ENCODE measurements at regions not wholly inside any gene's neighbourhood (a gene's known extent, or its start where the extent isn't known, plus 50 kb on each side); places are given as distances from the start of the nearest gene placed in this dataset.

GRCh38 chr5:61701877-61702602, 370.0 kb downstream of the ZSWIM6 start:
- TF ChIP-seq CTBP1 (IDR thresholded peaks at IDR 0.05; ENCODE audit: borderline replicate concordance), result no peak
- TF ChIP-seq BHLHE40 (IDR thresholded peaks at IDR 0.05; ENCODE audit: borderline replicate concordance), result no peak
- ChIA-PET CTCF (no interaction called here), POLR2A (no interaction called here)
- DNase-seq (ENCODE audit: extremely low spot score), result no peak

DNA sequence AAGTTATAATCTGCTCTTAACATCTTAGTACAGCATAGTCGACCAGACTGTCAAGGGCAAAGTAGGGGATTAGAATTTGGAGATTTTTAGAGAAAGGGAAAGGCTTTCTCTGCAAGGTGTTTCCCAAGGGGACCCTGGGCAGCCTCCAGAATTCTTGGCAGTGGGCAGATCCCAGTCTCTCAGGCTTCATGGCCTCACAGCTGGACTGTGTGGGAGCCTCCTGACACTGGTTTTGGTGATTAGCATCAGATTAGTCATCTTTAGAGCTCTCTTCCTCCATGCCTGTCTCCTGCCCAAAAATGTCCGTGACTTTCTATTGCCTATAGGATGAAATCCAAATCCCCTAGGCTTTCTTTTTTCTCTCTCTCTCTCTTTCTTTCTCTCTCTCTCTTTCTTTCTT, 370.7 kb downstream of the ZSWIM6 start:
- TF ChIP-seq BHLHE40 (IDR thresholded peaks at IDR 0.05; ENCODE audit: borderline replicate concordance) (no peak), HDGF (IDR thresholded peaks at IDR 0.05; ENCODE audit: borderline replicate concordance) (no peak), SUZ12 (IDR thresholded peaks at IDR 0.05) (no peak), TARDBP (IDR thresholded peaks at IDR 0.05) (no peak), NFRKB (IDR thresholded peaks at IDR 0.05) (no peak), ARNT (IDR thresholded peaks at IDR 0.05) (no peak), ZNF384 (IDR thresholded peaks at IDR 0.05) (no peak), CTBP1 (IDR thresholded peaks at IDR 0.05; ENCODE audit: borderline replicate concordance) (no peak), L3MBTL2 (conservative IDR thresholded peaks at IDR 0.05) (no peak), FOXA1 (IDR thresholded peaks at IDR 0.05) (no peak), ELF4 (IDR thresholded peaks at IDR 0.05) (no peak), LEF1 (IDR thresholded peaks at IDR 0.05; ENCODE audit: borderline replicate concordance) (no peak), FOXM1 (IDR thresholded peaks at IDR 0.05; ENCODE audit: borderline replicate concordance) (no peak), SP1 (IDR thresholded peaks at IDR 0.05) (no peak), FOXK2 (IDR thresholded peaks at IDR 0.05) (no peak)
- TF ChIP-seq, protein P1, sequence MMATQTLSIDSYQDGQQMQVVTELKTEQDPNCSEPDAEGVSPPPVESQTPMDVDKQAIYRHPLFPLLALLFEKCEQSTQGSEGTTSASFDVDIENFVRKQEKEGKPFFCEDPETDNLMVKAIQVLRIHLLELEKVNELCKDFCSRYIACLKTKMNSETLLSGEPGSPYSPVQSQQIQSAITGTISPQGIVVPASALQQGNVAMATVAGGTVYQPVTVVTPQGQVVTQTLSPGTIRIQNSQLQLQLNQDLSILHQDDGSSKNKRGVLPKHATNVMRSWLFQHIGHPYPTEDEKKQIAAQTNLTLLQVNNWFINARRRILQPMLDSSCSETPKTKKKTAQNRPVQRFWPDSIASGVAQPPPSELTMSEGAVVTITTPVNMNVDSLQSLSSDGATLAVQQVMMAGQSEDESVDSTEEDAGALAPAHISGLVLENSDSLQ (IDR thresholded peaks at IDR 0.05), result no peak
- no peak for DNase-seq (ENCODE audit: extremely low spot score)
- ChIA-PET CTCF (interaction anchor here (0.6 kb wide), 1 partner anchor 810 kb away, joined by 3 read pairs; no protein-coding TSS in a partner anchor), POLR2A (no interaction called here)

DNA sequence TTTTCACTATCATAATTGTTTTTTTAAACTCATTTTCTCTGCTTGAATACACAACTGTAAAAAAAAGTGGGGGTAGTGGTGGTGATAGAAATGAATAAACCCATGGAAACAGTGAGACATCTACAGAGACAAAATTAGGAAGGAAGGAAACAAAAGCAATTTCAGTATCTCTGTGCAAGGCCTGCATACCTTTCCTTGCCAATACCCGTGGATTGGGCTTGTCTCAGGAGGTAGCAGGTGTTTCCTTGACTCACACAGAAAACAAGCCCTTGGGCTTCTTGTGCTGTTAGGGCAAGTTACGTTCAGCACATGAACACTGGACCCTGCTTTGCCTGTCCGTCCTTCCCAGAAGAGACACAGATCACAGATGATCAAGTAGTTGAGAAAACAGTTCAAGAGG, 372.2 kb downstream of the ZSWIM6 start:
- POLR2A ChIA-PET, result no interaction called here
- TF ChIP-seq BHLHE40 (IDR thresholded peaks at IDR 0.05; ENCODE audit: borderline replicate concordance), result no peak
- TF ChIP-seq L3MBTL2 (conservative IDR thresholded peaks at IDR 0.05), result no peak
- no peak for TF ChIP-seq NFRKB (IDR thresholded peaks at IDR 0.05)
- TF ChIP-seq, protein P1 (IDR thresholded peaks at IDR 0.05), result no peak
- TF ChIP-seq ELF4 (IDR thresholded peaks at IDR 0.05), result no peak
- TF ChIP-seq LEF1 (IDR thresholded peaks at IDR 0.05; ENCODE audit: borderline replicate concordance), result no peak
- no peak for TF ChIP-seq SP1 (IDR thresholded peaks at IDR 0.05)
- TF ChIP-seq TARDBP (IDR thresholded peaks at IDR 0.05), result no peak
- no peak for TF ChIP-seq ARNT (IDR thresholded peaks at IDR 0.05)
- TF ChIP-seq FOXM1 (IDR thresholded peaks at IDR 0.05; ENCODE audit: borderline replicate concordance), result no peak
- TF ChIP-seq FOXA1 (IDR thresholded peaks at IDR 0.05), result no peak
- CTCF ChIA-PET, result no interaction called here
- no peak for DNase-seq (ENCODE audit: extremely low spot score)

DNA sequence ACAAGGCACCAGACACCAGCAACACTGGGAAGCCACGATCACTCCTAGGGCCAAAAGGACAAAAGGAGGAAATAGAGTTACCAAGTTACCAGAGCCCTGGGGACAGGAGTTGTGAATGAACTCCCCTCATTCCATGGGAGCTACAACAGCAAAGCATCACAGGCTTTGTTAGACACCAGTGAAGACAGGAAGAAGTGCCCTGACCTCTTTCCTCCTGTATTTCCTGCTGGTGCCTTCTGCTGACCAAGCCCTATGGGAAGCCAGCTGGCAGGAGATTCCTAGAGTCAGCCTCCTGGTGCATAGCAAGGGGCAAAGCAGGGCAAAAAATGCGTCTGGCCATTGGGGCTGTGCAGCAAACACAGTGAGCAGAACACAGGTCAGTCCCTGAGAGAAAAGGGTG, 374.7 kb downstream of the ZSWIM6 start:
- POLR2A ChIA-PET, result no interaction called here
- CTCF ChIA-PET, result no interaction called here
- DNase-seq (ENCODE audit: extremely low spot score), result no peak
- TF ChIP-seq SUZ12 (IDR thresholded peaks at IDR 0.05) (no peak), ARNT (IDR thresholded peaks at IDR 0.05) (no peak), ZNF384 (IDR thresholded peaks at IDR 0.05) (no peak), FOXK2 (IDR thresholded peaks at IDR 0.05) (no peak), FOXM1 (IDR thresholded peaks at IDR 0.05; ENCODE audit: borderline replicate concordance) (no peak), NFRKB (IDR thresholded peaks at IDR 0.05) (no peak)

GRCh38 chr5:61719124-61719523, 387.1 kb downstream of the ZSWIM6 start:
- no peak for DNase-seq (ENCODE audit: extremely low spot score)
- POLR2A ChIA-PET, result no interaction called here
- CTCF ChIA-PET, result no interaction called here
- no peak for TF ChIP-seq FOXM1 (IDR thresholded peaks at IDR 0.05; ENCODE audit: borderline replicate concordance)

DNA sequence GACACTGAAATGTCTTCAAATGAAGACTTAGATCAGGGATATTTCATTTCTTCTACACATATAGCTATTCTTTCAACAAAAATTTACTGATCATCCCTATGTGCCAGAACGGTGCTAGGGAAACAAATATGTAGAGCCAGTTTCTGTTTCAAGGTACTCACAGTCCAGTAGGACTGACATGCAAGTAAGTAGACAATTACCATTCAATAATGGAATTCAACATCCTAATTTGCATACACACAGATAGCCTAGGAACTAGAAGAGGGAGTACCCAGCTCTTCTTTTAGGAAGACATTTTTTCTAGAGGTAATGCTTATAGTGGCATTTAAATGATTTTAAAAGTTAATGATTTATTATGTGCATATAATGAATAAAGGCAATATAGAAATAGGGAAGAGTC, 388.8 kb downstream of the ZSWIM6 start:
- ChIA-PET POLR2A (no interaction called here), CTCF (no interaction called here)
- no peak for DNase-seq (ENCODE audit: extremely low spot score)
- TF ChIP-seq NFRKB (IDR thresholded peaks at IDR 0.05) (no peak), ARNT (IDR thresholded peaks at IDR 0.05) (no peak), FOXM1 (IDR thresholded peaks at IDR 0.05; ENCODE audit: borderline replicate concordance) (no peak), FOXA1 (IDR thresholded peaks at IDR 0.05) (no peak), SUZ12 (IDR thresholded peaks at IDR 0.05) (no peak), LEF1 (IDR thresholded peaks at IDR 0.05; ENCODE audit: borderline replicate concordance) (no peak), TARDBP (IDR thresholded peaks at IDR 0.05) (no peak), CTBP1 (IDR thresholded peaks at IDR 0.05; ENCODE audit: borderline replicate concordance) (no peak), L3MBTL2 (conservative IDR thresholded peaks at IDR 0.05) (no peak), ELF4 (IDR thresholded peaks at IDR 0.05) (no peak), SP1 (IDR thresholded peaks at IDR 0.05) (no peak), HDGF (IDR thresholded peaks at IDR 0.05; ENCODE audit: borderline replicate concordance) (no peak), FOXK2 (IDR thresholded peaks at IDR 0.05) (no peak), BHLHE40 (IDR thresholded peaks at IDR 0.05; ENCODE audit: borderline replicate concordance) (no peak), ZNF384 (IDR thresholded peaks at IDR 0.05) (no peak)
- TF ChIP-seq, protein P1 (IDR thresholded peaks at IDR 0.05), result no peak

DNA sequence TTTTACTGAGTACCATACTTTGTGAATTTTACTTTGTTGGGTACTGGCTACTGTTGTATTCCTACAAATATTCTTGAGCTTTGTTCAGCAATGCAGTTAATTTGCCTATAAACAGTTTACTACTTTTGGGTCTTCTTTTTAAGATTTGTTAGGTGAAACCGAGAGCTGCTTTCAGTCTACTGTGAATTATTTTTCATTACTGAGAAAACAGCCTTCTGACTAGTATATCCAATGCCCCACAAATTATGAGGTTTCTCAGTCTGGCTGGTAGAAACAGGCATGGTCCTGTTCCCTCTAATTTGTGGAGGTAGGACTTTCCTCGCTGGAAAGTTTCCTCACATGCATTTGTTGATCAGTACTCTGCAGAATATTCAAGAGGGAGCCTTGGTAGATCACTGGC, 392.0 kb downstream of the ZSWIM6 start:
- DNase-seq (ENCODE audit: extremely low spot score), result no peak
- ChIA-PET CTCF (no interaction called here), POLR2A (no interaction called here)
- no peak for TF ChIP-seq ARNT (IDR thresholded peaks at IDR 0.05)
- no peak for TF ChIP-seq LEF1 (IDR thresholded peaks at IDR 0.05; ENCODE audit: borderline replicate concordance)
- no peak for TF ChIP-seq HDGF (IDR thresholded peaks at IDR 0.05; ENCODE audit: borderline replicate concordance)
- TF ChIP-seq SUZ12 (IDR thresholded peaks at IDR 0.05), result no peak
- TF ChIP-seq, protein P1 (IDR thresholded peaks at IDR 0.05), result no peak
- no peak for TF ChIP-seq BHLHE40 (IDR thresholded peaks at IDR 0.05; ENCODE audit: borderline replicate concordance)
- TF ChIP-seq ZNF384 (IDR thresholded peaks at IDR 0.05), result no peak
